ENCODE measurements at regions not wholly inside any gene's neighbourhood (a gene's known extent, or its start where the extent isn't known, plus 50 kb on each side); places are given as distances from the start of the nearest gene placed in this dataset.

DNA sequence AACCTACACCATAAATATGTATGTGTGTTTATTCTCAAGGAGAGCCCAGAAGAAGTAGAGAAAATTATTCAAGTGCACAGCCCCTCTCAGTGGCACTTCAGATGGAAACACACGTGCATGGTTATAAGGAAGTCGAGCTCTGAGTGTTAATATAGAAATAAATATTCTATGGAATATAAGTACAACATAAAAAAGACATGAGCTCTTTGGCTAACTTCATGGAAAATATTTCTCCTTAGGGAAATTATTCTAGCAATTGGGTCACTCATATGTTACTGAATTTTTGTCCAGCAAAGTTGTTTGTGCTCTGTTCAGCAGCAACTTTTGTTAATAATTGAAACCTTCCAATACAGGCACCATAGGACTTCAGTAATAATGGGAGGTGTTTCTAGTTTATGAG lies 939.0 kb downstream of the LRFN5 start:
- TF ChIP-seq, protein P1, sequence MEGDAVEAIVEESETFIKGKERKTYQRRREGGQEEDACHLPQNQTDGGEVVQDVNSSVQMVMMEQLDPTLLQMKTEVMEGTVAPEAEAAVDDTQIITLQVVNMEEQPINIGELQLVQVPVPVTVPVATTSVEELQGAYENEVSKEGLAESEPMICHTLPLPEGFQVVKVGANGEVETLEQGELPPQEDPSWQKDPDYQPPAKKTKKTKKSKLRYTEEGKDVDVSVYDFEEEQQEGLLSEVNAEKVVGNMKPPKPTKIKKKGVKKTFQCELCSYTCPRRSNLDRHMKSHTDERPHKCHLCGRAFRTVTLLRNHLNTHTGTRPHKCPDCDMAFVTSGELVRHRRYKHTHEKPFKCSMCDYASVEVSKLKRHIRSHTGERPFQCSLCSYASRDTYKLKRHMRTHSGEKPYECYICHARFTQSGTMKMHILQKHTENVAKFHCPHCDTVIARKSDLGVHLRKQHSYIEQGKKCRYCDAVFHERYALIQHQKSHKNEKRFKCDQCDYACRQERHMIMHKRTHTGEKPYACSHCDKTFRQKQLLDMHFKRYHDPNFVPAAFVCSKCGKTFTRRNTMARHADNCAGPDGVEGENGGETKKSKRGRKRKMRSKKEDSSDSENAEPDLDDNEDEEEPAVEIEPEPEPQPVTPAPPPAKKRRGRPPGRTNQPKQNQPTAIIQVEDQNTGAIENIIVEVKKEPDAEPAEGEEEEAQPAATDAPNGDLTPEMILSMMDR (conservative IDR thresholded peaks at IDR 0.05), result no peak
- TF ChIP-seq ZFX (IDR thresholded peaks at IDR 0.05), result no peak
